ENCODE measurements at regions not wholly inside any gene's neighbourhood (a gene's known extent, or its start where the extent isn't known, plus 50 kb on each side); places are given as distances from the start of the nearest gene placed in this dataset.

DNA sequence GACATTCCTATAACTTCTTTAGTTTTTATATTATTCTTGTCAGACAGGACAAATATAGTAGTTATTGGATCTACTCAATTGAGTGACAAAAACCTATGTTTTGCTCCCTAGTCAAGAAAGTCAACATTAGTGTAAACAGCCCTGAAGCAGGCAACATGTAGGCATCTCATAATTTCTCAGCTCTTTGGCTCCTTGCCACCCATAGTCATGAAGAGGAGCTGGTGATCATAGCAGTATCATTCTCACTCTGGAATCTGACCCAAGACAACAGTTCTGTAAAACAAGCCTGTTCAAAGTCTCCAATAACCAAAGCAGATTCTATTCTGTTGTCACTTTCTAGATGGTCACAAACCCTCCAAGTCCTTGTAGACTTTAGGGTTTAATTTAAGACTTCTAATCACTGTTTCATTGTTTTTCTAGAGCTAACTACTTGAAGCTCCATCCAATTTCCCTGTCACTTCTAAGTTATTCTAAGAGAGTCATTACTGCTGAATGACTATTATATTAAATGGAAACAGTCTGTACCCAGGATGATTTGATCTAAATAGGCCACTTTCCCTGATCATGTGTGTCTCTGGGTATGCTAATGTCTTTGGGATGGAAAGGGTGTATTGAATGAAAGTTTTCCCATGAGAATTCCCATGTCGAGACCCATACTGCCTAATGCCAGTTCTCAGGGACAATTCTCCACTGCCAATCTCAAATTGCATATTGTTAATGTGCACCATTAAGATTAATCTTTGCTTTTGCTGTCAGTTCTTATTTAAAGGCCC is 533.3 kb downstream of the ACTL7B start:
- no peak for DNase-seq

DNA sequence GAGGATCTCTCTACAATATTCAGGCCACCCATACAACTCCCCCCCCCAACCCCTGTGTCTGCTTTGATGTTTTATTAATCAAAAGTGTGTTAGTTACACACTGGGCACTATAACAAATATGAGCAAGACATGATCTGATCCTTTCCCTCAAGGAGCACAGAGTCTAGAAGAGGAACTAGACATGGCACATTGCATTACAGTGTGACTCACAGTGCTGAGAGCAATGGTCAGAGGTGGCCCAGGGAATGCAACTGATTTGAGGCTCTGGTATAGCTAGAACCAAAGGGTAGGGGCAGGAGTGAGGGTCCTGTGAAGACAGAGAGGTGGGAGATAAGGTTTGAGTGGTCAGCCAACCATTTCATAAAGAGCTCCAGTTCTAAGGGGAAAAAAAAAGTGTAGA is 539.2 kb downstream of the ACTL7B start:
- DNase-seq, result no peak

DNA sequence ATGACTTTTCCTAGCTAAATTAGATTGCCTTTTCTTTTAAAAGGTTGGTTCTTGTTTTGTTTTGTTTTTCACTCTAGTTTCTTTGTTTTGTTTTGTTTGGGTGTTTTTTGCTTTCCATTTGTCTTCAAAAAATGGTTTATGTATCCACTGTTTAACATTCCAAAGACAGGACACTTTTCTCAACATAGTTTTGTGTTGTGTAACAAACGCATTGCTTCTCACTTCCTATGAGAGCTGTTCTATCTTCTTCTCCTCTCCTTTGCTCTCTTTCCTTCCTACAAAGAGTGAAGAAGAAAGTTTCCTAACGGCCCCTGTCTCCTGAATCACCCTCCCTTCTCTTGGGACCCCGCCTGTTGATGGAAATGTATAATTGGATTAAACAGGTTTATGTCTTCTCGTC is 539.7 kb downstream of the ACTL7B start:
- no peak for DNase-seq

DNA sequence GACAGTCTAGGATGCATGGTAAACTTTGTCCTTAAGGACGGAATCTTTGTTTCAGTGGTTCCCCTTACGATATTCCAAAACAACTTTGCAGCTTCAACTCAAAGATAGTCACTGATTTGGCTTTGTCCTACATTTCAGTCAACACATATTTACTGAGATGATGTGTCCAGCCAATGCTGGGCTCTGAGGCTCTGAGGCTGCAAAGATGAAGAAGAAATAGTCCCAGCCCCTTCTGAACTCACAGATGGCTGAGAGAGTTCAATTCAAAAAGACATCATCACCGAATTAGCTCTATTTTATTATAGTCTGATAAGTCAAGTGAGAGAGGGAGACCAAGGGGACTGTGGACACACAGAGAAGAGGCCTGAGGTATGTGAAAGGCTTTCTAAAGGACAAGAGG is 544.0 kb downstream of the ACTL7B start:
- no peak for DNase-seq

DNA sequence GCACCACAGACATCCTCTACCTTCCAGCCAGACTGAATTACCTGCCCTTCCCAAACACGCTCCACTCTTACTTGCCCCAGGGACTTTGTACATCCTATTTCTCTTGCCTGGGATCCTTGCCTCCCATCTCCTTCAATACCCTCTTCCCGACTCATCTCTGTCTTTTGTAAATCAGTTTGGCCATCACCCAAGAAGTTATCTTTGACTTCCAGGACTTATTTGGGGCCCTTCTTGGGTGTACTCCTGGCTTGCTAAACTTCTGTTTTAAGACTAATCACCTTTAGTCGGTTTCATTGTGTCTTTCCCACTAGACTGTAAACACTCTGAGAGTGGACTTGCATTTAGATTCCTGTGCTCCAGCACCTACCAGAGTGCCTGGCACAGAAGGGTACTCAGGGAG is 545.6 kb downstream of the ACTL7B start:
- no peak for DNase-seq

DNA sequence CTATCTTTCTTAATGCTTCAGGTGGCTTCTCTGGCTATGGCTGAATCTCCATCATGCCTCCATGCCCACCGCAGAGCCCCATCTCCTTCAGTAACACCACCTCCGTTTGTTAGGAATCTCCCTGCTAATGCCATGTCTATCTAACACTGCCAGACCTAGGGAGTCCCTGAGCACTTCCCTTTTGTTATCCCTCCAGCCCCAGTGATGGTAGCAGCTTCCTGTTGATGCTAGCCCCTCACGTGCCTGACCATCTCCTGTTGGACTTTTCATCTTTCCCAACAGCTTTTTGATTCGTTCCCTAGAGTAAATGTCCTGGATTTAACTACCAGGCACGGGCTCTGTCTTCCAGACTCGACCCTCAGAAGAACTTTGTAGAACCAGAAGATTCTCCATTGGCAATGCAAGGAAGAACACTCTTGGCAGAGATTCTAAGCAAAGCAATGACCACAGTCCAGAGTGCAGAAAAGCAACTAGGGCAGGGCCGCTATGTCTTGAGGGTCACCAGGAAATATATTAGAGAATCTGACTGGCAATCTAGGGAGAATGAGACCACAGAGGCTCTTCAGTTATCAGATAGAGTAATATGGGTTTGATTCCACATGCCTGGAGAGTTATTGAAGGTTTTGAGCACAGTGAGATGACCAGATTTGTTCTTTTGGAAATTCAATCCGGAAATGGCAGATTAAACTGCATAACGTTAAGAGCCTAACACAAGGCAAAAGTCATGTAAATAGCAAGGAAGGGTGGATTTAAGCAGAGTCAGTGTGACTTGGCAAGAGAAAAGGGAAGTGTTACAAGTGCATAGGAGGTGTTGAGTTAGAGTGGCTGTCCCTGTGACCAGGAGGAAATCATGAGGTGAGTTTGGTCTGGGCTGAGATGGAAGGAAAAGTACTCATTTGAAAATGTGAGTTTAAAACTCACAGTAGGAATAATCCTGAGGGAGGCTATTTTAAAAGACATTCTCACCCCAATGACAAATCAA is 555.2 kb downstream of the ACTL7B start:
- no peak for DNase-seq

DNA sequence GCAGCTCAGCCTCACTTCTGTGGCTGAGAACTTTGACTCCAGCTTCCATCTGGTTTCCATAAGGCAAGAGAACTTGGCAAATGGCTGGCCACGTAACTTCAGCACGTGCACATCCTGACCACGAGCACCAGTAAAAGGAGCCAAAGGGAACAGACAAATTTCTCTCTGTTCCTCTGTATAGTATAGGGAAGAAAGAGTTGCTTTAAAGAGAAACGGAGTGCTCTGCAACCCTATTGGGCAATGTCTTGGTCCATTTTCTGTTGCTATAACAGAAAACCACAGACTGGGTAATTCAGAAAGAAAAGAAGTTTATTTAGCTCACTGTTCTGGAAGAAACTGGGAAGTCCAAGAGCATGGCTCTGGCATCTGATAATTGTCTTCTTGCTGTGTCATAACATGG is 558.7 kb downstream of the ACTL7B start:
- no peak for DNase-seq

DNA sequence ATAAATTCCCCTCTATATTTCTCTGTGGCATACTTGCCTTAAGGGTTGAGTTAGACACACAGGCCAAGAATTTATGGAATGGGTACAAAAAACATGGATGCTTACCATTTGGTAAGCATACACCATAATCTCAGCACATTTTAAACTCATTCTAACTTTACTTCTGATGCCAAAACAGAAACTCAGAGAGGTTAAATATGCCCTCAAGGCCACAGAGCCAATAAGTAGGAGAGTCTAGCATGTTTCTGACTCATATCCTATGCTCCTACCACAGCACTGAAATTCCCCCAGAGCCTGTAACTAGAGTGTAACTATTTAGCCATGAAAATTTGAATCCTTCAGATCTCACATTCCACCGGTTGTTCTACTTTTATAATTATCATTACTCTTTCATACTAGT is 559.7 kb downstream of the ACTL7B start:
- DNase-seq, result no peak

DNA sequence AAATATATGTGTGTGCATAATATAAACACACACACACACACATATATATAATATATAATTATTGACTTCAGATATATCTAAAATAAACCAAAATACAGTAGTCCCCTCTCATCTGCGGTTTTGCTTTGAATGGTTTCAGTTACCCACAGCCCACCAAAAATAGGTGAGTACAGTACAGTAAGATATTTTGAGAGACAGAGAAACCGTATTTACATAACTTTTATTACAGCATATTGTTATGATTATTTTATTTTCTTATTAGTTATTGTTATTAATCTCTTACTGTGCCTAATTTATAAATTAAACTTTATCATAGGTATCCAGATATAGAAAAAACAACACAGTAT is 564.2 kb downstream of the ACTL7B start:
- no peak for DNase-seq

DNA sequence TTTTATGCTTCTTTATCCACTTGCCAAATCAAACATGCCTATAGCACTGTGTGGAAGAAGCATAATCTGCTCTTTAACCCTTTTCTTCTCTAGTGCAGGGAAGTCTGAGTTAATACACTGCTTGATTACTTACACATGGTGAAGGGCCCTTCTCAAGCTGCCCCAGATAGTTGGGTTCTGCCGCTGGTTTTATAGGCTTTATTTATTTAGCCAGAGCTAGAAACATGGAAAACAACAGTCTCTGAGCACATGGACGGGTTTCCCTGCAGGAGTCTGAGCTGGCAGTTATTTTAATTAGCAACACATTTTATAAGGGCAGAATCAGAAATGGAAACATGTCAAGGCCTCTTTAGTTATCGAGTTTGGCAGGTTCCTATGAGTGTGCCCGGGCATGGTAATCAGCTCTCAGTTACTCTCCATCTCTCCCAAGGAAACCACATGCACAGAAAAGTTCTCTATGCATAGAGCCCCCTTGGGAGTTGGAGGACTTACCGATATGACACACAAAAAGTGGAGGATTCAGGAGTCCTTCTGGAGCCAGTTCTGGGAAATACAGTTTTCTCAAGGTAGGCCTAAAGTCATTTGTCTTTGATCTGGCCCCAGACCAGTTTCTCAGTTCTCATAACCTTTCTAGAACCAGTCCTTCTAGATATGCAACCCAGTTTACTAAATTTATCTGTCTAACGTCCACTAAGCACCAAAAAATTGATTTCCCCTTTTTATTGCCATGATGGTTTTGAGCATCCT is 564.8 kb downstream of the ACTL7B start:
- no peak for DNase-seq

DNA sequence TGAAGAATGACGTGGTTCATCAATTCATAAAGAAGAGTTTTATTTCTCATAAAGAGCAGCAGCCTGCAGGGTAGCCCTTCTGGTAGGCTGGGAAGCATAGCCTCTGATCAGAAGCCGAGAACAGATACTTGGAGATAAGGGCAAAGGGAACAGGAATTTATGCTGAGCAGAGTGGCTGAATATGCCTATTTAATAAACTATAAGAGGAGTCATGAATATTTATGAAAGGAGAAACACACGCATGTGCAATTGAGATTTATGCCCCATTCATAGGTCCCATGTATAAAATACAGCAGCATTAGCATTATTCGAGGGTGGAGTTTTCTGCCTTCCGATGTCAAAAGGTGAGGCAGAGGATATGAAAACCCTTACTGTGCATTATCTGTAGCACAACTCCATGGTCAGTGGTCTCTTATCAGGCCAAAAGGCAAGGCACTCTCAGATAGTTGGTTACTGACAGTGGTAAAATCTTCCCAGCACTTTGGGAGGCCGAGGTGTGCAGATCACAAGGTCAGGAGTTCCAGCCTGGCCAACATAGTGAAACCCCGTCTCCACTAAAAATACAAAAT is 569.1 kb downstream of the ACTL7B start:
- DNase-seq, result no peak

DNA sequence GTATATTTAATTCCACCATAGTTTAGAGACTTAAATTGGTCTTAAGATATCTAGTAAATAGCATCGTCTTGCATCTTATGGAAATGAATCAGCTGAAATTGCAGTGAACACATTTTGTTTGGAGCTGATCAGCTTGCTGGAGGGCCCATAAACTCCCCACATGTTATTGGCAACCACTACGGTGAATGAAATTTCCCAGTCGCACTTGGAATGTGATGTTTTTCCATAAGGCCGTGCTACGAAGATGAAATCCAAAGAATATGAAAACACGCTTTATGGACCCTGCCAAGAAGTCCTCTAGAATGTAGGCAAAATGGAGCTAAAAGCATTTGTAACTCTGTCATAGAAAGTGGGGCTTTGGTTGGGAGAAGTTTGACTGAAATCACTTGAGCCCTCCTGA is 572.1 kb downstream of the ACTL7B start:
- DNase-seq, result no peak

DNA sequence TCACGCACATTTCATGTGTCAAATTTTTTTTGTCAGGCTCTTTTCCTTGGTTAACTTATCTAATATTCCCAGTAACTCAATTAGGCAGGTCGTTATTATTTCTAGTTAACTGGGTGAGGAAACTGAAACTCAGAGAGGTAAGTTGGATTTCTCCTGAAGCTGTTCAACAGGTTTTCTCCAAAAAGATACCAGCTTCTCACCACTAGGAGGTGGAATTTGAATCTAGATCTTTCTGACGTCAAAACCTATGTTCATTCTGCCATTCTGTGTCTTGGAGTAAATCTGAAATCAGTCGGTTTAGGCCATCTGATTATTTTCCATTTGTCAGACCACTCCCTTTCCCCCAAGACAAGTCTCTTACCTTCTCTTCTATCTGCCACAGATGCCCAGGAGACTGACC is 572.9 kb downstream of the ACTL7B start:
- DNase-seq, result no peak

DNA sequence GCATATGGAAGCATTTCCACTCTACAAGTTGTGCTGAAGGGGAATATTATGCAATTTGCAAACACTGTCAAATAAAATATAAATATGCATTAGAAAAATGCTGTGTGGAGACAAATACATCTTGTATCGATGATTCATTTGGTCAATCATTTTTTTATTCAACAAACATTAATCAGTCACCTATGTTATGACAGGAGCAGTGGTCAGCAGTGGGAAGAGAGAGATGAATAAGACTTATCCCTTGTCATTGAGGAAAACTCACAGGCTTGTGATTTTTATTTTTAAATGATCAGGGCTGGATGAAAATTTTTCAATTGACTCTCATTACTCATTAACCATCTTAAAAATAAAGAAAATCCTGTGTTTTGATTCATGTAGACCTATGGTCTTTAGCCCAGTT is 574.1 kb downstream of the ACTL7B start:
- DNase-seq, result no peak

DNA sequence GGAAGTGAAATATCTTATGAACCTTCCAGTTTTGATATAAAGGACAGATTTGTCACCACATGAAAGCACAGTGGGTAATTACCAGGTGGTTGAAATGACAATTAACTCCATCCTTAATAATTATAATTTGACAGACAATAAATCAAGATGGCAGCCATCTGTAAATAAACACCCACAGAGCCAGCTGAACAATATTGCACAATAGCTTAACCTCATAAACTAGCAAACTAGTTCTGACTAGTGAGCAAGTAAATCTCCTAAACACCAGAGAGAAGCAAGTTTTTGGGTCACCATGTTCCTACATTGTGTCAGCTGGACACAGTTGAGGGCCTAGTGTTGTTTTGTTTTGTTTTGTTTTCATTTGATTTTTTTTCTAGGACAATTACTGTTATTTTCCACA is 577.4 kb downstream of the ACTL7B start:
- no peak for DNase-seq

DNA sequence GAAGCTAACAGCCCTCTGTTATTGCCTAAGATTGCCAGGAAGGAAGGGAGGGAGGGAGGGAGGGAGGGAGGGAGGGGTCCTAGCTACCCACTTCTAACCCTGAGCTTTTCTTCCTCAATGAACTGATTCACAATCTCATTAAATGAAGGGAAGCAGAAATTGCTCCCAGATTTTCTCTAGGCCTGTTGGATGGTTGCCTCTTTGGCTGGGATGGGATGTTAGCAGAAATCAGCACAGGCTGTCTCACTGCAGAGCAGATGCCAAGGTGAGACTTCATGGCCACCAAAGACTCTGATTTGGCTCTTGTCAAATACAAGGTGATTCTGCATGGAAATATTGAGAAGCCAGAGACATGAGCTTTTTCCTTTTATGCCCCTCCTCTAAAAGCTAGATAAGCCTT is 578.6 kb downstream of the ACTL7B start:
- no peak for DNase-seq

DNA sequence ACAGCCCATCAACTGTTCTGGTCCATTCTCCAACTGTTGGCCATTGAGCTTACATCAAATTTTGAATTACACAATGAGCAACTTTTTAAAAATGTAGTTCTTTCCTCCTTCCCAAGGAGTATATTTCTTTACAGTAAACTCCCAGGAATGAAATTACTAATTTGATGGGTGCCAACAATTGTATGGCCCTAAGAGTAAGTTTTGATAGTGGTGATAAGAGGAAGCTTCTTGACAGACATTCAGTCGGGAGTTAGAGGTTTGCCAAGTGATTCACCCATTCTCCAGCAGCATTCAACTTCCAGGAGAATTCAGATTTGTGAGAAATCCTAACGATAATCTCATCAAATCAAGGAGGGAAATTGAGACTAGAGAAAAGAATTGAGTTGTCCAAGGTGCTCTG is 579.9 kb downstream of the ACTL7B start:
- no peak for DNase-seq

DNA sequence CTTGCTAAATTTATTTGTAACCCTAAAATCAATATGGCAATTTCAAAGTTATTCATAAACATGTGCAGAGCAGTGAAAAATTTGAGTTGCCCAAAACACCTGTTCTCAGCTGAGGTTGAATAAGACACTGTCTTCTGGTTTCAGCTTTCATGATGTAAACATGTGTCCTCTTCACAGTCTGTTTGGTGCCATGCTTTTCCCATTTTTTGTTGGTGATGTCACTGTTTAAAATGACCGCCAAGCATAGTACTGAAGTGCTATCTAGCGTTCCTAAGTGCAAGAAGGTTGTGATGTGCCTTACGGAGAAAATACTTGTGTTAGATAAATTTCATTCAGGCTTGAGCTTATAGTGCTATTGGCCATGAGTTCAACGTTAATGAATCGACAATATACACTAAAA is 580.8 kb downstream of the ACTL7B start:
- no peak for DNase-seq

DNA sequence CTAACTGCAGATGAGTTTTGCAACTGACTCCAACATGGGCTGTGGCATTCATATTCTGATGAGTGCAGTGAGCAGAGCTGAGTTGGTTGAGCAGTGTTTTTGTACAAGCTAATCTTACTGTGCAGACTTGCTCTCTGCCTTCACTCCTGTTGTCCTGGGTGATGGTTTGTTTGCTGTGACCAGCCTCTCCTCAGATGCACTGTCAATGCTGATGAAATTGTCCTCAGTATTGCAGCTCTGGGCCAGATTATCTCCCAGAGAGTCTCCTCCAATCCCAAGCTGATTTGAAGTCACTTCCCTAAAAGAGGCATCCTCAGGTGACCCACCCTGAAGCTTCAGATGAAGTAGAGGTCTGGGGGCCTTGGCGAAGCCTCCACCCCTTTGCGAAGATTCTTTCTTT is 581.8 kb downstream of the ACTL7B start:
- no peak for DNase-seq

DNA sequence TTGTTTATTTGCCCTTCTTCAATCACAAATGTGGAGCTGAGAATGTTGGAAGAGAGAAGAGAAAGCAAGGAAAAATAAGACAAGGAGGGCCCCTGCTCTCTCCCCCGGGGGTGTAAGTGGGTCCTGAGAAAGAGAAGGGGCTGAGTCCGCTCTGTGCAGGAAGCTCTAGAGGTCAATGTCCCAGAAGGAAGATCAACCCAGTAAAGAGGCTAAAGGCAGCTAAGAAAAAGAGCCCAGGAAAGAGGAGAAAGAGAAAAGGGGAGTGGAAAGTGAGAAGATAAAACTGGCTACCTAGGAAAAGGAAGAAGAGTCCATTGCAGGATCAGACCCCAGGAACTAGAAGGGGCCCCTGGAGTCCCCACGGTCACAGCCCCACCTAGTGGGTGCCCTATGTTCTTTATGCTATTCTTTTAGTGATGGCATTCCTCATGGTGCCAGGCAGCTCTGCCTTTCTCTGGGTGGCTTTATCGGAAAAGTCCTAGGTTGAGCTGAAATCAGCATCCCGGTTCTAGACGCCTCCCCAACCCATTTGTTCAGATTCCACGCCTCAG is 583.4 kb downstream of the ACTL7B start:
- DNase-seq, result no peak

DNA sequence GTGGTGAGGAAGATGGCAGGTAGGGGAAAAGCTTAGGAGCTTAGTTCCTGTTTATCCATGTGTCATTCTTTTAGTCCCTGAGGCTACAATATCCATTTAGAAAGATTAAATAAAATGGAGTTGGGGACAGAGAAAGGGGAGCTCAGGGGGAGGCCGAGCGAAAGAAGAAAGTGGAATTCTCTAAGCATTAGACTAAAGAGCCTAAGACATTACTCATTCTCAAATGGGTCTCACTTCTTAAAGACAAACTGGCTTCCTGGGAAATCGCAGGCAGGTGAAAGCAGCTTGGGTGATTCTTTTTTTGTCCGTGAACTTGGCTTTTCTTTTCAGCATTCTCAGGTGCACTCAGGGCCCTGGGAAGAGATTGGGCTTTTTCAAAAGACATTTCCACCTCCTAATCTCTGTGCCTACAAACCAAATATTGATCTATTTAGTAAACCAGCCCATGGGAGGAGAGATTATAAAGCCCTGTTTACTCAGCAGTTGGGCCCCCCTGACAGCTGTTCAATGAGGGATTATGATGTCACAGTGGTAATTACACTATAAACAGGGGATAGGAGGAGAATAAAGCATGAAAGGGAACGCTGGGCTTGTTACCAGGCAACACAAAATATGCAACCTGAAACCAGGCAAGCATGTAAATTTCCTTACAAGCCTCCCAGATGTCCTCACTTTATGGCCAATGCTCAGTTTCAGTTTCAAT is 584.0 kb downstream of the ACTL7B start:
- DNase-seq, result peak; percentile 3

DNA sequence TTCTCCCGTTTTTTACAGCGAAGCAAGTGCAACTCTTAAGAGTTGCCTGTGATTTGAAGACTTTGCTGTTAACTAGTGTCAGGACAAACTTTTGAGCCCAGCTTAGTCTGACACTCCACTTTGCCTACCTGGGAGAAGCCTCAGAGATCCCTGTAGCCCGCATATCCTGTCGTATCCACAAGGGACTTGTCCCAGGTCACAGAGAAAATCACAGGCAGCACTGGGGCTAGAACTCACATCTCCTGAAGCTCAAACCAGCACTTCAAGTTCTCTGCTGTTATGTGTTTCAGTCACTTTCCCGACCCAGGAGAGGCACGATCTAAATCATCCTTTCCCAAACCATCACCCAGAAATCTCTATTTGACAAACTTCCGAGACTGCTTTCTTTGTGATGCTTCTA is 584.5 kb downstream of the ACTL7B start:
- no peak for DNase-seq

Data from DMS79 (cell line).